ENCODE measurements at regions not wholly inside any gene's neighbourhood (a gene's known extent, or its start where the extent isn't known, plus 50 kb on each side); places are given as distances from the start of the nearest gene placed in this dataset.

DNA sequence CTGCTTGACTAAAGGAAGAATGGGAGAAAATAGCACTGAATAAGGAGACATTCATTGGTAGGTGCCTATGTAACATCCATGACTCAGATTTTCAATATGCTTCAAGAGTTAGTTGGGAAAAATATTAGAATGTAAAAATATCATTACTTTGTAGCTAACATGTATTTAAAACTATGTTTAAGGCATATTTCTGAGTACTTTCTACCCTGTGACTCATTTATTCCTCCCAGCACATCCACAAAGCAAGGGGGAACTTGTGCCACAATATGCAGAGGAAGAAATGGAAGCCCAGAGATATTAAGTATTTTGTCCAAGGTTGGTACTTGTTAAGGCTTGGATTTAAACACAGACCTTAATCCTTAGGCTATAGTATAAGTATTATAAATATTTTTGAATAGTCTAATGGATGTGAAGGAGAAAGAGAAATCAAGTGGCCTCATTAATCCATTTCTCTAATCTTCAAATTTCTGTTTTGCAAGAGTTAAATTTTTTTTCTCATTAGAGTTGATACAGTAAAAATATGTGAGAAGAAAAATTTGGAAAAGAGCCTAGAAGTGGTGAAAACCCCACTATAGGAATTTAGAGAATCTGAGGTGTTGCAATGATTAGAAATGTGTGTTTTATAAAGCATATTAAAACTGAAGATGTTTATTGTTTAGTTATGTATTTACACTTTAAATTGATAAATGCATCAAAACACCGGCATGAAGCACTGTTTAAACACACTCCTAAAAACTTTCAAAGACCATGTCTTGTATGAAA, 149.3 kb upstream of the GYPA start:
- H3K4me3 Mint-ChIP-seq: no peak overlapping the region
- no peak overlapping the region for H3K27ac Mint-ChIP-seq
- peaks cover 10 to 12% of the 10 kb centered on the region in 2 donors for H3K4me1 Mint-ChIP-seq
- ATAC-seq (replicated peaks) (no peak), DNase-seq (no peak)
- H3K9me3 Mint-ChIP-seq: peaks cover 0 to 2% of the 10 kb centered on the region in 2 donors
- H3K36me3 Mint-ChIP-seq: no peaks in the 10 kb centered on the region
- no peaks in the 10 kb centered on the region for H3K27me3 Mint-ChIP-seq

DNA sequence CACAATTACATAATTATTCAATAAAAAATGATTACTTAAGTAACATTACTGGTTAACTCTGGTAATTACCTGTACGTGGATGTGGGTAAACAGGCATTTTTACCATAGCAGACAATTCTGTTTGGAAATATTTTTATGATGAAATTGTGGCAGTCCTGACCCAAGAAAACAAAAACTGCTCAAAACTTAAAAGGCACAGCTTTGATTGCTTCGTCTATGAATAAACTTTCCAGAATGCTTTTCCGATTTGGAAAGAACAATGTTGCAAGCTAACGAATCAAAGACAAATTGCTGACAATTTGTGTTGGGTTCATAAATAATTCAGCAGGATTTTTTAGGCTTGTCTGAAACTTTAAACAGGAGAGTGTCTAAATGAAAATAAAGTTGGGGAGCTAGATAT, 150.6 kb upstream of the GYPA start:
- ATAC-seq (replicated peaks): no peak
- H3K27me3 Mint-ChIP-seq: no peaks in the 10 kb centered on the region
- H3K36me3 Mint-ChIP-seq: no peaks in the 10 kb centered on the region

DNA sequence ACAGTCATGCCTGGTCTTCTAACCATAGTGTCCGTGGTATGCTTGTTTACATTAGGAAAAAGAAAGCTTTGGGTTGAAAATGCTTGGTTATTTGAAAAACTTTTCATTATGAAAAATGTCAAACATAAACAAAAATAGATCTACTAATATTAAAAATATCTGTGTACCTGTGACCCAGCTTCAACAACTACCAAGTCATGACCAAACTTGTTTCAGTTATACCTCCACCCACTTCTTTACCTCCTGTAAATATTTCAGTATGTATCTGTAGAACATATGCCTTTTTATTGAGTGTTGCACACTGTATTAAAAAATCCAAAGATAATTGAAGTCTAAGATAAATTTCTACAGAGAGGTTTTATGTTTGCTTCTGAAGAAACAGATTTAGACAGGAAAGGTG, 153.7 kb upstream of the GYPA start:
- no peaks in the 10 kb centered on the region for H3K36me3 Mint-ChIP-seq
- no peaks in the 10 kb centered on the region for H3K27me3 Mint-ChIP-seq
- no peak for ATAC-seq (replicated peaks)
- DNase-seq: no peak
- no peaks in the 10 kb centered on the region for H3K4me1 Mint-ChIP-seq
- no peaks in the 10 kb centered on the region for H3K9me3 Mint-ChIP-seq
- no peak overlapping the region for H3K4me3 Mint-ChIP-seq
- no peak overlapping the region for H3K27ac Mint-ChIP-seq

More for the DNA sequence above, 150.6 kb upstream of the GYPA start:
- no peak overlapping the region for H3K4me3 Mint-ChIP-seq
- peaks cover 0 to 2% of the 10 kb centered on the region in 2 donors for H3K9me3 Mint-ChIP-seq
- no peak overlapping the region for H3K27ac Mint-ChIP-seq
- no peak for DNase-seq
- H3K4me1 Mint-ChIP-seq: peaks cover 7 to 12% of the 10 kb centered on the region in 2 donors

DNA sequence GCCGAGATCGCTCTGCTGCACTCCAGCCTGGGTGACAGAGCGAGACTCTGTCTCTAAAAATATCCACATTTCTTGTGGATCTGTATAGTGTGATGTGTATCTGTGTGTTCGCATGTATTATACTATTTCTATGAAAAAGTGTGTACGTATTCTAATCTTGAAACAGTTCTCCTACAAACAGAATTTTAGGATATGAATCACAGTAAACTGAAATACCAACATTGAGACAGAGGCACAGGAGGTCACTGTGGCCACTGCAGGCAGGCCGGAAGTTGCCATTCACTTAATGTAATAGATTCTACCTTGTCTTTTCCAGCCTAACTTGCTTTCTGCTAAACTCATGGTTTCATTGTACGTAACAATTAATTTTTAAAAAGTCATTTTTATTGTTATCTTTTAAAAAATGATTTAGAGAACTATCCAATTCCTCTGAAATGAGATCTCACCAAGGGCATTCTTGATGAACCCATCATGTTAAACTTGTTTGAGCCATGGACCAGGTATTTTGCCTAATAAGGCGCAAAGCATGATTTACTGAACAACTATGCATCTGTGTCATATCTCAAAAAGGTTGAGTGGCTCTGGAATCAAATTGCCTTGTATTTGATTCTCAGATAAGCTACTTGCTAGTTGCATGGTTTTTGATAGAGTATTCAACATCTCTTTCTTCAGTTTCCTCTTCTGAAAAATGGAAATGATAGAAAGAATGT, 154.9 kb upstream of the GYPA start:
- Mint-ChIP-seq H3K36me3 (no peaks in the 10 kb centered on the region), H3K27me3 (peaks cover 0 to 1% of the 10 kb centered on the region in 2 donors), H3K4me1 (no peaks in the 10 kb centered on the region), H3K27ac (no peak overlapping the region), H3K4me3 (no peak overlapping the region), H3K9me3 (no peaks in the 10 kb centered on the region)
- DNase-seq: no peak
- no peak for ATAC-seq (replicated peaks)

DNA sequence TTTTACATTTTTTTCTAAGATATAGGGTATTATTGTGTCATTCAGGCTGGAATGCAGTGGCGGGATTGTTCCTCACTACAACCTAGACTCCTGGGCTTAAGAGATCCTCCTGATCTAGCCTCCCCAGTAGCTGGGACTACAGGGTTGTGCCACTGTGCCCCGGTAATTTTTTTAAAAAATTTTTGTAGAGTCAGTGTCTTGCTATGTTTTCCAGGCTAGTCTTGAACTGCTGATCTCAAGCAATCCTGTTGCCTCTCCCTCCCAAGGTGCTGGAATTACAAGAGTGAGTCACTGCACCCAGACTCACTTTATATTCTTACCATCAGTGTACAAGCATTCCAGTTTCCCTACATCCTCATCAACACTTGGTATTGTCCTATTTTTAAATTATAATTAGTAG, 156.4 kb upstream of the GYPA start:
- Mint-ChIP-seq H3K9me3 (no peaks in the 10 kb centered on the region), H3K27ac (no peak overlapping the region), H3K27me3 (peaks cover 0 to 11% of the 10 kb centered on the region in 2 donors), H3K4me3 (no peak overlapping the region), H3K36me3 (no peaks in the 10 kb centered on the region), H3K4me1 (no peaks in the 10 kb centered on the region)
- DNase-seq (no peak), ATAC-seq (replicated peaks) (no peak)

DNA sequence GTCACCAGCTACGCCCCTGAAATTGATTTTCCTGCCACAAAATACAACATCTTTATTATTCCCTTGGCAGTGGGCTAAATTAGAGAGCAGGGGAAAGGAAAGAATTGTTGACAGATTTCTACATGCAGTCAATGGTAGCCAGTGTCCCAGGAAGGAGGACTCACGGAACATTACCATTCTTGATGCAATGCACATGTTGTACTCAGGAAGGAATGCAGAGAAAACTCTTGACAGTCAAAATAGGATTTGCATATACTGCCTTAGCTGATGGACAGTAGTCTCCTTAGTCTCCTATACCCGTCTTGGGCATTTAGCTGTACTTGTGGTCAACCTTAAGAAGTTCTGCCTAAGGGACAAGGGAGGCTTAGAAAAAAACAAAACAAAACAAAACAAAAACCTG, 158.0 kb upstream of the GYPA start:
- no peak overlapping the region for H3K4me3 Mint-ChIP-seq
- ATAC-seq (replicated peaks): no peak
- DNase-seq: no peak
- no peaks in the 10 kb centered on the region for H3K36me3 Mint-ChIP-seq
- peaks cover 0 to 11% of the 10 kb centered on the region in 2 donors for H3K27me3 Mint-ChIP-seq
- no peak overlapping the region for H3K27ac Mint-ChIP-seq
- no peaks in the 10 kb centered on the region for H3K4me1 Mint-ChIP-seq
- no peaks in the 10 kb centered on the region for H3K9me3 Mint-ChIP-seq

DNA sequence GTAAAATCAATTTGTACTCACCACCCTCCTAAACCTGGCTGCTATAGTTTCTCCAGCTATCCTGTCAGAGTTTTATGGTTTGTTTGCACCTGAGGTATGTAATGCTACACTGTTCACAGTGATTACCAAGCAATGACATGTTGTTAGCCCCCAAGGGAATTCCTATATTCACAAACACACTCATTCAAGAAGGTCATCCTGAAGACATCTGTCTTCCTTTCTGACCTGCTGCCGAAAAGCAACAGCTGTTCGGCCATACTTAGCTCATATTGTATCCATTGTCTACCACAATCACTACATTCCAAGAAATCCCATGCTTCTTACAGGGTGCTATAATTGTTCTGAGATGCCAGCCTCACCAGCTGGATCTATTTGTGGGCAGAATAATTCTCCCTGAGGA, 160.1 kb upstream of the GYPA start:
- Mint-ChIP-seq H3K27ac (no peak overlapping the region), H3K27me3 (peaks cover 0 to 11% of the 10 kb centered on the region in 2 donors), H3K9me3 (no peaks in the 10 kb centered on the region), H3K4me3 (no peak overlapping the region), H3K36me3 (no peaks in the 10 kb centered on the region), H3K4me1 (no peaks in the 10 kb centered on the region)
- ATAC-seq (replicated peaks) (no peak), DNase-seq (no peak)

GRCh38 chr4:144302704-144303536, 162.4 kb upstream of the GYPA start:
- no peak for DNase-seq
- Mint-ChIP-seq H3K4me3 (no peak overlapping the region), H3K4me1 (no peaks in the 10 kb centered on the region), H3K9me3 (no peaks in the 10 kb centered on the region), H3K27ac (no peak overlapping the region), H3K36me3 (no peaks in the 10 kb centered on the region), H3K27me3 (peaks cover 0 to 11% of the 10 kb centered on the region in 2 donors)
- no peak for ATAC-seq (replicated peaks)

GRCh38 chr4:144304025-144304424, 163.5 kb upstream of the GYPA start:
- Mint-ChIP-seq H3K4me3 (no peak overlapping the region), H3K27me3 (peaks cover 0 to 11% of the 10 kb centered on the region in 2 donors), H3K36me3 (no peaks in the 10 kb centered on the region), H3K4me1 (no peaks in the 10 kb centered on the region), H3K27ac (no peak overlapping the region), H3K9me3 (peaks cover 0 to 3% of the 10 kb centered on the region in 2 donors)
- no peak for DNase-seq
- no peak for ATAC-seq (replicated peaks)

DNA sequence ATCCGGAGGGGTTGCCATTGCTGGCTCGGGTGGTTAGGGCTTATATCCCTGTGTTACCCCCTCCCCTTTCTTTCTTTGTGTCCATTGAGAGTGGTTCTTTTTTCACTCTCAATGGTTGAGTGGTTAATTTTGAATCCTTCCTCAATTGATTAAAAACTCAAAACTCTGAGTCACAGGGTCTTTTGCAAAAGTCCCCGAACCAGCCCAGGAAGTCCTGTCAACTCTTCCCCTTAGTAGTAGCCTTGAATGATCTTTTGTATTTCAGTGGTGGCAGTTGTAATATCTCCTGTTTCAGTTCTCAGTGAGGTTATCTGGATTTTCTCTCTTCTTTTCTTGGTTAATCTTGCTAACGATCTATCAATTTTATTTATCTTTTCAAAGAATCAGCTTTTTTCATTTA, 170.0 kb upstream of the GYPA start:
- Mint-ChIP-seq H3K4me3 (no peak overlapping the region), H3K27me3 (peaks cover 13 to 23% of the 10 kb centered on the region in 2 donors), H3K27ac (no peak overlapping the region), H3K36me3 (peaks cover 5 to 11% of the 10 kb centered on the region in 2 donors), H3K4me1 (no peaks in the 10 kb centered on the region), H3K9me3 (peaks cover 16 to 20% of the 10 kb centered on the region in 2 donors)
- no peak for DNase-seq
- ATAC-seq (replicated peaks): peak; percentile 71 to 80

GRCh38 chr4:144313370-144313769, 172.9 kb upstream of the GYPA start:
- peaks cover 13 to 23% of the 10 kb centered on the region in 2 donors for H3K27me3 Mint-ChIP-seq
- H3K4me3 Mint-ChIP-seq: no peak overlapping the region
- DNase-seq (no peak), ATAC-seq (replicated peaks) (no peak)
- H3K36me3 Mint-ChIP-seq: peaks cover 5 to 13% of the 10 kb centered on the region in 2 donors
- no peak overlapping the region for H3K27ac Mint-ChIP-seq
- peaks cover 18 to 25% of the 10 kb centered on the region in 2 donors for H3K9me3 Mint-ChIP-seq
- peaks cover 4 to 9% of the 10 kb centered on the region in 2 donors for H3K4me1 Mint-ChIP-seq

- peaks cover 7 to 14% of the 10 kb centered on the region in 2 donors for H3K27me3 Mint-ChIP-seq
- no peak overlapping the region for H3K4me3 Mint-ChIP-seq
- ATAC-seq (replicated peaks) (peak; percentile 74 to 76), DNase-seq (no peak)
- H3K36me3 Mint-ChIP-seq: peaks cover 5 to 11% of the 10 kb centered on the region in 2 donors
- H3K9me3 Mint-ChIP-seq: peaks cover 12 to 14% of the 10 kb centered on the region in 2 donors
- peaks cover 4 to 9% of the 10 kb centered on the region in 2 donors for H3K4me1 Mint-ChIP-seq
- H3K27ac Mint-ChIP-seq: peak overlapping the region; percentile 47
Observed at GRCh38 chr4:144316869-144317268, 176.4 kb upstream of the GYPA start.

DNA sequence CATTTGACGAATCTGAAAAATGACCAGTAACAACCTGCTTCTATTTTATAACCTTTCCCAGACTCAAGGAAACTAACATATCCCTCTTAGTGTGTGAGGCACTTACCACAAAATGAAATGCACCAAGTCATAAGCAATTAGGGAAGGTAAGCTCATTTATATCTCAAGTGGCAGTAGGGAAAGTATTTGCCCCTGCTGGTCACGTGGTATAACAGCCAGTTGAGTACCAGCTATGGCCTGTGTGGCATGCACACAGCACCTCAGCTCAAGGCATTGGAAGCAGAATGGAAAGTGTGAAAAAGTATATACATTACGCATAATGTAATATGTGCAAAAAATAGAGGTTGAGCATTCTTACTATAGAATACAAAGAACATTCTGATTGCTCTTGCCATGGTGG, 178.3 kb upstream of the GYPA start:
- no peak for DNase-seq

DNA sequence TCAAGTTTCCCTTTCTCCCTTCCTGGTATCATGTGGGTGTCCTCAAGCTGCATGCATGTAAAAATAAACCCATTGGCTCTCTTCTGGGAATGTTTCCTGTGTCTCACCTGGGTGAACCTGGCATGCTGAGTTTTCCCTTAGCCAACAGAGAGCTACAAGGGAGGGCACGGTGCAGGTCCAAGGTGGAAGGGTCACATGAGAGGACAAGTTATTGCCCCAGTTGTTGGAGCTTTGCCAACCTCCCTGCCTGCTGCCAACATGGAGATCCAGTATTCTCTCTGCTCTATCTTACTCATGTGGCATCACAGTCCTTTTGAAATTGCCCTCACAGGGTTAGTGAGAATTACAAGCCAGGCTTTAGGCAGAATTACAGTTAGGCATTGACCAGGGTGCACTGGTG, 196.1 kb upstream of the GYPA start:
- Mint-ChIP-seq H3K4me3 (no peak overlapping the region), H3K4me1 (peaks cover 1 to 6% of the 10 kb centered on the region in 2 donors), H3K27ac (no peak overlapping the region), H3K27me3 (peaks cover 0 to 12% of the 10 kb centered on the region in 2 donors), H3K36me3 (no peaks in the 10 kb centered on the region), H3K9me3 (peaks cover 0 to 7% of the 10 kb centered on the region in 2 donors)
- no peak for ATAC-seq (replicated peaks)
- no peak for DNase-seq

More for the DNA sequence above, 178.3 kb upstream of the GYPA start:
- H3K27ac Mint-ChIP-seq: no peak overlapping the region
- peaks cover 8 to 13% of the 10 kb centered on the region in 2 donors for H3K9me3 Mint-ChIP-seq
- ATAC-seq (replicated peaks): no peak
- H3K4me3 Mint-ChIP-seq: no peak overlapping the region
- H3K27me3 Mint-ChIP-seq: peaks cover 4 to 7% of the 10 kb centered on the region in 2 donors
- peaks cover 5 to 10% of the 10 kb centered on the region in 2 donors for H3K36me3 Mint-ChIP-seq
- H3K4me1 Mint-ChIP-seq: peaks cover 4 to 9% of the 10 kb centered on the region in 2 donors
